ENCODE measurements at regions not wholly inside any gene's neighbourhood (a gene's known extent, or its start where the extent isn't known, plus 50 kb on each side); places are given as distances from the start of the nearest gene placed in this dataset.

DNA sequence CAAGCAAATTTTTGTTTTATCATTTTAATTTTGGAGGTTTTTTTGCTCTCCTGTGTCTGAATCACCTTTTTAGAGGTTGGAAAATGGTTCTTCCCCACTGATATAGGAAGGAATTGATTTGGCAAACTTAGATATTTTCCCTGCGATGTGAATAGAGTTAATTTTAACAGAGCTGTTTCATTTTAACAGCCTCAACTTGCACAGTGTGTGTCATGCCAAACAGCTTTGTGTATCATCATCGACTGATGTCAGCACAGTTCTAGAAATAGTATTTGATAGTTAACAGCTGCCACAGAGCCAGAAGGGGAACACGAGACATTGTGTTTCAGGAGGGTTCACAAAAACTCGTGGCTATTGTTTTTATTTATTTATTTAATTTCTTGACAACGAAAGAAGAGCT is 243.1 kb upstream of the FOXN3 start:
- CTCF ChIA-PET = no interaction called here
- peaks cover 5% of the 10 kb centered on the region for H3K36me3 Mint-ChIP-seq (ENCODE audit: low read depth)

DNA sequence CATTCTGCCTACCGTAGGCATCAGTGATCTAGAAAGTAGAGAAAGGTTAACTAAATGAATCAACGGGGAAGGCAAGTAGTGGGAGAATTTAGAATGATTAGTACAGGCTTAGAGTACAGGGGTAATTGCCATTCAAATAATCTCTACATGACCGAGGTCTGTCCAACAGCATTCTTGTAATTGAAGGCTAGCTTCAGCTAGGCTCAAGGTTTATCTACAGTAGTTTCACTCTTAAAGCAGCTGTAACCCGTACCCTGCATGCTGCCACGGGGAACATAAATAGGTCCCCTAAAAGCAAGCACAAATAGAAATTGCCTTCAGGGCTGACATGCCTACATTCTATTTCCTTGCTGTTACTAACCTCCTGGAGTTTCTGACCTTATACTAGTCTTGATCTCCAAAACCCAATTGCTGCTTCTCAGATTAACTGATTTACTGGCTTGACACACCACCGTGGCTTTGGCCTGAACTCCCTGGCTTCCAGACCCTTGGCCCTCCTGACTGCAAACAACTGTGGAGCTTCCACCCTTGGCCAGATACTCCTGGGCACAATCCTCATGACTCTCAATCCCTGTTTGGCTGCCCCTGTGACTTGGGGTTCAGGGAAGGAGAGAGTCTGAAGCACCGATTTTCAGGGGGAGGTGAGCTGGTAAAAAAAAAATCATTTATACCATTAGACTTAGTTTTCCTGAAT is 242.1 kb upstream of the FOXN3 start:
- ATAC-seq (peak; percentile 34), DNase-seq (no peak)
- H3K27me3 Mint-ChIP-seq = no peaks in the 10 kb centered on the region
- ChIA-PET POLR2A (interaction anchor here (0.8 to 1.0 kb wide), 2 partner anchors 70 to 394 kb away, joined by 3 to 6 read pairs; no protein-coding TSS in a partner anchor), CTCF (no interaction called here)
- peaks cover 10% of the 10 kb centered on the region for H3K4me1 Mint-ChIP-seq (ENCODE audit: low read depth)
- H3K4me3 Mint-ChIP-seq = no peak overlapping the region
- TF ChIP-seq, protein P1, sequence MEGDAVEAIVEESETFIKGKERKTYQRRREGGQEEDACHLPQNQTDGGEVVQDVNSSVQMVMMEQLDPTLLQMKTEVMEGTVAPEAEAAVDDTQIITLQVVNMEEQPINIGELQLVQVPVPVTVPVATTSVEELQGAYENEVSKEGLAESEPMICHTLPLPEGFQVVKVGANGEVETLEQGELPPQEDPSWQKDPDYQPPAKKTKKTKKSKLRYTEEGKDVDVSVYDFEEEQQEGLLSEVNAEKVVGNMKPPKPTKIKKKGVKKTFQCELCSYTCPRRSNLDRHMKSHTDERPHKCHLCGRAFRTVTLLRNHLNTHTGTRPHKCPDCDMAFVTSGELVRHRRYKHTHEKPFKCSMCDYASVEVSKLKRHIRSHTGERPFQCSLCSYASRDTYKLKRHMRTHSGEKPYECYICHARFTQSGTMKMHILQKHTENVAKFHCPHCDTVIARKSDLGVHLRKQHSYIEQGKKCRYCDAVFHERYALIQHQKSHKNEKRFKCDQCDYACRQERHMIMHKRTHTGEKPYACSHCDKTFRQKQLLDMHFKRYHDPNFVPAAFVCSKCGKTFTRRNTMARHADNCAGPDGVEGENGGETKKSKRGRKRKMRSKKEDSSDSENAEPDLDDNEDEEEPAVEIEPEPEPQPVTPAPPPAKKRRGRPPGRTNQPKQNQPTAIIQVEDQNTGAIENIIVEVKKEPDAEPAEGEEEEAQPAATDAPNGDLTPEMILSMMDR (IDR thresholded peaks at IDR 0.05) = no peak
- peaks cover 4% of the 10 kb centered on the region for H3K36me3 Mint-ChIP-seq (ENCODE audit: low read depth)
- H3K9me3 Mint-ChIP-seq = peaks cover 14% of the 10 kb centered on the region
- intact Hi-C loops (cut with micrococcal nuclease) = no loop called here
- no peak overlapping the region for H3K27ac Mint-ChIP-seq

More for the DNA sequence above, 243.1 kb upstream of the FOXN3 start:
- POLR2A ChIA-PET = interaction anchor here (0.6 kb wide), 3 partner anchors 42 to 200 kb away, joined by 3 to 5 read pairs (median 3); no protein-coding TSS in a partner anchor
- DNase-seq (no peak), ATAC-seq (no peak)
- intact Hi-C loops (cut with micrococcal nuclease) = no loop called here
- Mint-ChIP-seq H3K27me3 (no peaks in the 10 kb centered on the region), H3K27ac (no peak overlapping the region), H3K4me3 (no peak overlapping the region), H3K9me3 (peaks cover 16% of the 10 kb centered on the region), H3K4me1 (ENCODE audit: low read depth) (peaks cover 15% of the 10 kb centered on the region)
- TF ChIP-seq, protein P1 (IDR thresholded peaks at IDR 0.05) = no peak

GRCh38 chr14:89657014-89657413 is 240.0 kb upstream of the FOXN3 start:
- POLR2A ChIA-PET = interaction anchor here (0.9 kb wide), 1 partner anchor 39 kb away, joined by 3 read pairs; no protein-coding TSS in a partner anchor
- ATAC-seq (no peak), DNase-seq (no peak)
- Mint-ChIP-seq H3K27me3 (no peaks in the 10 kb centered on the region), H3K4me1 (ENCODE audit: low read depth) (peaks cover 14% of the 10 kb centered on the region), H3K36me3 (ENCODE audit: low read depth) (peaks cover 4% of the 10 kb centered on the region), H3K9me3 (peaks cover 14% of the 10 kb centered on the region), H3K27ac (no peak overlapping the region), H3K4me3 (no peak overlapping the region)
- intact Hi-C loops (cut with micrococcal nuclease) = no loop called here
- TF ChIP-seq, protein P1 (IDR thresholded peaks at IDR 0.05) = no peak
- CTCF ChIA-PET = no interaction called here

DNA sequence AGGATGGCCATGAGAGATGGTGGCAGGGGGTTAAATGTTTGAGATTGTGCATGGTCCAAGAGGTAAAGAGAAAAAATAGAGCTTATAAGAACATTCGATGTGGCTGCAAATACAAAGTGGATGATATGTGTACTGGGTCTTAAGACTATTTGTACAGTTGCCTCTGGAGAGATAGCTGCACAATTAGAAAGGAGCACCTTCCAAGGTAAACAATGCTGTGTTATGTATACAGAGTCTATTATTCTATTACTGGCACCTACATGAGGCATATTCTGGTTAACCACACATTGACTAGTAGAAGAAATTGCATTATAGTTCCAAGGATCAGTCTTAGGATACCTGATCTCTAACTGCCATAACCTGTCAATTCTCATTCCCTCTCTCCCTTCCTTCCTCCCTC is 238.0 kb upstream of the FOXN3 start:
- Mint-ChIP-seq H3K27me3 (no peaks in the 10 kb centered on the region), H3K4me3 (no peak overlapping the region), H3K27ac (no peak overlapping the region), H3K36me3 (ENCODE audit: low read depth) (peaks cover 4% of the 10 kb centered on the region), H3K4me1 (ENCODE audit: low read depth) (peaks cover 27% of the 10 kb centered on the region), H3K9me3 (peaks cover 14% of the 10 kb centered on the region)
- ATAC-seq = no peak
- TF ChIP-seq, protein P1 (IDR thresholded peaks at IDR 0.05) = no peak
- DNase-seq = no peak
- CTCF ChIA-PET = interaction anchor here (1.0 to 1.5 kb wide), 3 partner anchors 10 to 46 kb away, joined by 3 read pairs; no protein-coding TSS in a partner anchor
- POLR2A ChIA-PET = interaction anchor here (1.2 kb wide), 1 partner anchor 66 kb away, joined by 3 read pairs; no protein-coding TSS in a partner anchor
- intact Hi-C loops (cut with micrococcal nuclease) = no loop called here

GRCh38 chr14:89652352-89652751 is 235.3 kb upstream of the FOXN3 start:
- TF ChIP-seq, protein P1 (IDR thresholded peaks at IDR 0.05) = no peak
- Mint-ChIP-seq H3K4me1 (ENCODE audit: low read depth) (peaks cover 32% of the 10 kb centered on the region), H3K27me3 (no peaks in the 10 kb centered on the region), H3K36me3 (ENCODE audit: low read depth) (peaks cover 4% of the 10 kb centered on the region), H3K9me3 (peaks cover 14% of the 10 kb centered on the region), H3K27ac (no peak overlapping the region), H3K4me3 (no peak overlapping the region)
- DNase-seq (no peak), ATAC-seq (no peak)
- POLR2A ChIA-PET = no interaction called here
- intact Hi-C loops (cut with micrococcal nuclease) = no loop called here
- CTCF ChIA-PET = no interaction called here

Data from activated CD8-positive, alpha-beta T cell treated with anti-CD3 and anti-CD28 coated beads for 36 hours (primary cell).